ENCODE measurements at regions not wholly inside any gene's neighbourhood (a gene's known extent, or its start where the extent isn't known, plus 50 kb on each side); places are given as distances from the start of the nearest gene placed in this dataset.

DNA sequence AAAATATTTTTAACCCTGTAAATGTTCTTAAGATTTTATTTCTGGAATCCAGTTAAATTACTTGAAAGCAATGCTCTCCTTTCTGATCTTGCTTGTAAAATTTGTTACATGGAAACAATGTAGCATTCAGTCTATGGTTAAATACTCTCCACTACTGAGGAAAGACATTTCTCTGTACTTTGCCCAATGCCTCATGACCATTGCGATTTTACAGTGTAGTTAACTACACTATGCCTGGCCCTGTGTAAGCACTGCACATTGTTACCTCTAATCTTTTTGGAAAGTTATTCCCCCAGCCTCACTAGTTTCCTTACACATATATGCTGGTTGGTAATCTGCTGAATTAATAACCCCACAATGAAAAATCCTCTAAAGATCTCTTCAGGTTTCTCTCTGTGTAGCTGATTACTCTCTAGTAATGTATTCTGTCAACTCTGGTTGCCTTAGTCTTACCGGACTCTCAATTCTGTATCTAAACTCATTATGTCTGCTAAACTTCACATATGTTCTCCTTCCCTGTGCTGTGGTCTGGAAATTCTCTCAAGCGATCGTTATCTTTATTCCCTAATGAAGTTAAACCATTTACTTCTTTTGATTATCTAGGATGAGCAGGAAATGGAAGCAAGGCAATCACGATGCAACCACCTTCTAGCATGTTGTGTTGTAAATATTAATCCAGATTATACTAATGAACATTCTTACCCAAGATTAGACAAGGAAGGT, 58.7 kb upstream of the TMEM106B start:
- H3K4me3 ChIP-seq, result no peak overlapping the region
- H3K9me3 ChIP-seq, result no peaks in the 10 kb centered on the region
- H3K27me3 ChIP-seq, result no peaks in the 10 kb centered on the region
- no peak overlapping the region for H3K27ac ChIP-seq
- intact Hi-C loops (cut with DNase I), result no loop called here
- no peaks in the 10 kb centered on the region for H3K36me3 ChIP-seq
- DNase-seq, result no peak
- no peaks in the 10 kb centered on the region for H3K4me1 ChIP-seq (ENCODE audit: insufficient read depth)
- TF ChIP-seq POLR2A (IDR thresholded peaks at IDR 0.05) (no peak), EP300 (IDR thresholded peaks at IDR 0.05) (no peak)
- TF ChIP-seq, protein P1, sequence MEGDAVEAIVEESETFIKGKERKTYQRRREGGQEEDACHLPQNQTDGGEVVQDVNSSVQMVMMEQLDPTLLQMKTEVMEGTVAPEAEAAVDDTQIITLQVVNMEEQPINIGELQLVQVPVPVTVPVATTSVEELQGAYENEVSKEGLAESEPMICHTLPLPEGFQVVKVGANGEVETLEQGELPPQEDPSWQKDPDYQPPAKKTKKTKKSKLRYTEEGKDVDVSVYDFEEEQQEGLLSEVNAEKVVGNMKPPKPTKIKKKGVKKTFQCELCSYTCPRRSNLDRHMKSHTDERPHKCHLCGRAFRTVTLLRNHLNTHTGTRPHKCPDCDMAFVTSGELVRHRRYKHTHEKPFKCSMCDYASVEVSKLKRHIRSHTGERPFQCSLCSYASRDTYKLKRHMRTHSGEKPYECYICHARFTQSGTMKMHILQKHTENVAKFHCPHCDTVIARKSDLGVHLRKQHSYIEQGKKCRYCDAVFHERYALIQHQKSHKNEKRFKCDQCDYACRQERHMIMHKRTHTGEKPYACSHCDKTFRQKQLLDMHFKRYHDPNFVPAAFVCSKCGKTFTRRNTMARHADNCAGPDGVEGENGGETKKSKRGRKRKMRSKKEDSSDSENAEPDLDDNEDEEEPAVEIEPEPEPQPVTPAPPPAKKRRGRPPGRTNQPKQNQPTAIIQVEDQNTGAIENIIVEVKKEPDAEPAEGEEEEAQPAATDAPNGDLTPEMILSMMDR (IDR thresholded peaks at IDR 0.05), result no peak
- 62 to 70% (median 68%) methylated on average over 5 of the region's 5 CpGs for WGBS, 3 donors

DNA sequence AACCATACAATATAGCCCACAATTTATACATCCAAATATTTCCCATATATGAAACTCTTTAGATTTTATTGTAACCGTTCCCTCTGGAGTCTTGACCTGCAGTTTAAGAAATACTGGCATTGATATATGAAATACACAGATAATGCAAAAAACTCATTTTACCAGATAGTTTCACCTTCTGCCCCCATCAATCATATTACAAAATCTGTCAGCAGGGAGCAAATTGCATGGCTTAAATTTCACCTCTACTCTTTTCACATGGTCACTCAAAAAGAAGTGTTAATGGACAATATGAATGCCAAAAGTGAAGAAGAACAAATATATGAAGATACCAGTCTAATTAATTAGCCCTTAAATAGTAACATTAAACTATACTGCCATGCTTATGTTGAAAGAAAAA, 57.0 kb upstream of the TMEM106B start:
- 60 to 70% (median 64%) methylated on average over 1 of the region's 1 CpG for WGBS, 3 donors
- no peak for DNase-seq
- Histone ChIP-seq H3K27ac (no peak overlapping the region), H3K9me3 (no peaks in the 10 kb centered on the region), H3K4me1 (ENCODE audit: insufficient read depth) (no peaks in the 10 kb centered on the region), H3K27me3 (no peaks in the 10 kb centered on the region), H3K36me3 (no peaks in the 10 kb centered on the region), H3K4me3 (no peak overlapping the region)
- TF ChIP-seq, protein P1 (IDR thresholded peaks at IDR 0.05), result no peak
- TF ChIP-seq POLR2A (IDR thresholded peaks at IDR 0.05) (no peak), EP300 (IDR thresholded peaks at IDR 0.05) (no peak)
- intact Hi-C loops (cut with DNase I), result no loop called here

DNA sequence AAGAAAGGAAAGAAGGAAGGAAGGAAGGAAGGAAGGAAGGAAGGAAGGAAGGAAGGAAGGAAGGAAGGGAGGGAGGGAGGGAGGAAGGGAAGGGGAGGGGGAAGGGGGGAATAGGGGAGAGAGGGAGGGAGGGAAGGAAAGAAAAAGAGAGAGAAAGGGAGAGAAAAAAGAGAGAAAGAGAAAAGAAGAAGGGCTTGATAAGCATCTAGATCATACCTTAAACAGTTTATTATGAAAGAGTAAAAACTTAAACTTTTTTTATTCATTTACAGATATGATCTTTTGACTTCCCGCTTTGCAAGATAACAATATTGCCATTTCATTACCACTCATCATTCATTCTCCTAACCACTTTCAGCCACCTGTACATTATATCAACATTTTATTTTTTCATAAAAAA, 53.6 kb upstream of the TMEM106B start:
- H3K9me3 ChIP-seq, result no peaks in the 10 kb centered on the region
- H3K36me3 ChIP-seq, result no peaks in the 10 kb centered on the region
- no peak overlapping the region for H3K4me3 ChIP-seq
- TF ChIP-seq POLR2A (IDR thresholded peaks at IDR 0.05) (no peak), EP300 (IDR thresholded peaks at IDR 0.05) (no peak)
- TF ChIP-seq, protein P1 (IDR thresholded peaks at IDR 0.05), result no peak
- 46 to 93% (median 90%) methylated on average over 1 of the region's 1 CpG for WGBS, 3 donors
- H3K27ac ChIP-seq, result no peak overlapping the region
- no peak for DNase-seq
- H3K4me1 ChIP-seq (ENCODE audit: insufficient read depth), result no peaks in the 10 kb centered on the region
- no peaks in the 10 kb centered on the region for H3K27me3 ChIP-seq
- intact Hi-C loops (cut with DNase I), result no loop called here

DNA sequence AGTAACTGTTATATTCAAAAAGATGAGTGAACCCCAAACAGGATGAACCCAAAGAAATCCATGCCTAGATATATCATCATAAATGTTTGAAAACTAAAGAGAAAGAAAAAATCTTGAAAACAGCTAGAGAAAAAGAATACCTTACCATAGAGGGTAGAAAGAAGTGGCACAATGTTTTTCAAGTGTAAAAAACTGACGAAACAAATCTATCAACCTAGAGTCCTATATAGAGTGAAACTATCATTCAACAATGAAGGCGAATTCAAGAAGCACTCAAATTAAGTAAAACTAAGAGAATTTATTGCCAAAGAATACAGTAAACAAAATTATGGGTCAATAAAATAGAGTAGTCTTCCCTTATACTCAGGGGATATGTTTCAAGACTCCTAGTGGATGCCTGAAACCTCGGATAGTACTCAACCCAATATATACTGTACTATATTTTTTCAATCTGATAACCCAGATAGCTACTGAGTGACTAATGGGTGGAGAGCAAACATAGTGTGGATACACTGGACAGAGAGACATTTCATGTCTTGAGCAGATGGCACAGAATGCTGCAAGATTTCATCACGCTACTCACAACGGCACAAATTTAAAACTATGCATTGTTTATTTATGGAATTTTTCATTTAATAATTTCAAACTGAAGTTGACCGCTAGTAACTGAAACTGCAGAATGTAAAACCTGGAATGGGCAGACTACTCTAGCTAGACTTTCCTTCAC, 52.6 kb upstream of the TMEM106B start:
- Histone ChIP-seq H3K4me1 (ENCODE audit: insufficient read depth) (no peaks in the 10 kb centered on the region), H3K9me3 (no peaks in the 10 kb centered on the region), H3K4me3 (no peak overlapping the region), H3K36me3 (no peaks in the 10 kb centered on the region), H3K27ac (no peak overlapping the region), H3K27me3 (no peaks in the 10 kb centered on the region)
- no peak for TF ChIP-seq POLR2A (IDR thresholded peaks at IDR 0.05)
- no peak for TF ChIP-seq EP300 (IDR thresholded peaks at IDR 0.05)
- TF ChIP-seq, protein P1 (IDR thresholded peaks at IDR 0.05), result no peak
- WGBS, 3 donors, result 77 to 90% (median 77%) methylated on average over 6 of the region's 6 CpGs
- intact Hi-C loops (cut with DNase I), result no loop called here
- DNase-seq, result no peak

Data from ovary (tissue), 7 donors.